Smooth muscle cell (in vitro differentiated cells): ENCODE measurements at regions not wholly inside any gene's neighbourhood (a gene's known extent, or its start where the extent isn't known, plus 50 kb on each side); places are given as distances from the start of the nearest gene placed in this dataset.

Experiments used
- DNase-seq: peaks from one replicate; lab custom pipeline; 2025; ENCODE audit not compliant: unreplicated experiment; lab: John Stamatoyannopoulos, UW
- H2AFZ ChIP-seq: fragments of 200-600 bp; sonication (generic); 2 replicates; pipeline ENCODE4 v1.6.0; 2016; ENCODE audit warnings: antibody characterized with exemption, low read depth, mild to moderate bottlenecking
- H3F3A ChIP-seq: fragments of 200-600 bp; sonication (generic); 2 replicates; pipeline ENCODE4 v1.6.0; 2017; ENCODE audit warnings: antibody characterized with exemption, low read depth
- H3K27ac ChIP-seq: fragments of 200-600 bp; sonication (generic); 2 replicates; pipeline ENCODE4 v1.5.1; 2016; ENCODE audit warnings: low read depth, mild to moderate bottlenecking
- H3K27me3 ChIP-seq: fragments of 200-600 bp; sonication (generic); 2 replicates; pipeline ENCODE4 v1.6.1; 2016; ENCODE audit warnings: low read depth, mild to moderate bottlenecking
- H3K36me3 ChIP-seq: fragments of 200-600 bp; sonication (generic); 2 replicates; pipeline ENCODE4 v1.5.1; 2016; ENCODE audit warnings: low read depth
- H3K4me1 ChIP-seq: fragments of 200-600 bp; sonication (generic); 2 replicates; pipeline ENCODE4 v1.5.1; 2016; ENCODE audit warnings: low read depth
- H3K4me2 ChIP-seq: fragments of 200-600 bp; sonication (generic); 2 replicates; pipeline ENCODE4 v1.6.0; 2016; ENCODE audit warnings: mild to moderate bottlenecking
- H3K4me3 ChIP-seq: fragments of 200-600 bp; sonication (generic); 2 replicates; pipeline ENCODE4 v1.5.1; 2016; ENCODE audit warnings: mild to moderate bottlenecking
- H3K79me2 ChIP-seq: fragments of 200-600 bp; sonication (generic); 2 replicates; pipeline ENCODE4 v1.6.0; 2016; ENCODE audit warnings: low read depth, mild to moderate bottlenecking
- H3K9ac ChIP-seq: fragments of 200-600 bp; sonication (generic); 2 replicates; pipeline ENCODE4 v1.6.0; 2016; ENCODE audit warnings: low read depth
- H3K9me3 ChIP-seq: fragments of 200-600 bp; sonication (generic); replicated peaks from 2 replicates; pipeline ENCODE4 v1.5.1; 2016; ENCODE audit warnings: low read depth
- H4K20me1 ChIP-seq: fragments of 200-600 bp; sonication (generic); 2 replicates; pipeline ENCODE4 v1.6.0; 2016; ENCODE audit warnings: low read depth
- WGBS: methylation state at CpG from one replicate; pipeline ENCODE4 v1.1.7; 2016; ENCODE audit warnings: low lambda C conversion rate; 5-methylcytosine and 5-hydroxymethylcytosine counted together
- TF ChIP-seq, protein P1 (sequence below): fragments of 200-600 bp; sonication (generic); IDR thresholded peaks from 2 replicates; pipeline ENCODE4 v1.5.1; 2017; ENCODE audit warnings: borderline replicate concordance, mild to moderate bottlenecking, antibody characterized with exemption; ENCODE audit not compliant: insufficient read depth, poor library complexity, severe bottlenecking

- H3K4me1 ChIP-seq: peaks cover 7% of the 10 kb centered on the region
- no peak overlapping the region for H3K4me2 ChIP-seq
- no peak overlapping the region for H3K27ac ChIP-seq
- no peaks in the 10 kb centered on the region for H3K79me2 ChIP-seq
- H3K27me3 ChIP-seq: no peaks in the 10 kb centered on the region
- H3K36me3 ChIP-seq: no peaks in the 10 kb centered on the region
- H3F3A ChIP-seq: no peaks in the 10 kb centered on the region
- TF ChIP-seq, protein P1, sequence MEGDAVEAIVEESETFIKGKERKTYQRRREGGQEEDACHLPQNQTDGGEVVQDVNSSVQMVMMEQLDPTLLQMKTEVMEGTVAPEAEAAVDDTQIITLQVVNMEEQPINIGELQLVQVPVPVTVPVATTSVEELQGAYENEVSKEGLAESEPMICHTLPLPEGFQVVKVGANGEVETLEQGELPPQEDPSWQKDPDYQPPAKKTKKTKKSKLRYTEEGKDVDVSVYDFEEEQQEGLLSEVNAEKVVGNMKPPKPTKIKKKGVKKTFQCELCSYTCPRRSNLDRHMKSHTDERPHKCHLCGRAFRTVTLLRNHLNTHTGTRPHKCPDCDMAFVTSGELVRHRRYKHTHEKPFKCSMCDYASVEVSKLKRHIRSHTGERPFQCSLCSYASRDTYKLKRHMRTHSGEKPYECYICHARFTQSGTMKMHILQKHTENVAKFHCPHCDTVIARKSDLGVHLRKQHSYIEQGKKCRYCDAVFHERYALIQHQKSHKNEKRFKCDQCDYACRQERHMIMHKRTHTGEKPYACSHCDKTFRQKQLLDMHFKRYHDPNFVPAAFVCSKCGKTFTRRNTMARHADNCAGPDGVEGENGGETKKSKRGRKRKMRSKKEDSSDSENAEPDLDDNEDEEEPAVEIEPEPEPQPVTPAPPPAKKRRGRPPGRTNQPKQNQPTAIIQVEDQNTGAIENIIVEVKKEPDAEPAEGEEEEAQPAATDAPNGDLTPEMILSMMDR: no peak
- H3K9ac ChIP-seq: no peak overlapping the region
- H3K9me3 ChIP-seq: no peaks in the 10 kb centered on the region
- no peak overlapping the region for H2AFZ ChIP-seq
- H3K4me3 ChIP-seq: no peak overlapping the region
- WGBS: 41% methylated on average over 13 of the region's 14 CpGs
- H4K20me1 ChIP-seq: no peaks in the 10 kb centered on the region
- no peak for DNase-seq
These were observed 179.0 kb upstream of the NECTIN1 start for GRCh38 chr11:119907878-119908572.

DNA sequence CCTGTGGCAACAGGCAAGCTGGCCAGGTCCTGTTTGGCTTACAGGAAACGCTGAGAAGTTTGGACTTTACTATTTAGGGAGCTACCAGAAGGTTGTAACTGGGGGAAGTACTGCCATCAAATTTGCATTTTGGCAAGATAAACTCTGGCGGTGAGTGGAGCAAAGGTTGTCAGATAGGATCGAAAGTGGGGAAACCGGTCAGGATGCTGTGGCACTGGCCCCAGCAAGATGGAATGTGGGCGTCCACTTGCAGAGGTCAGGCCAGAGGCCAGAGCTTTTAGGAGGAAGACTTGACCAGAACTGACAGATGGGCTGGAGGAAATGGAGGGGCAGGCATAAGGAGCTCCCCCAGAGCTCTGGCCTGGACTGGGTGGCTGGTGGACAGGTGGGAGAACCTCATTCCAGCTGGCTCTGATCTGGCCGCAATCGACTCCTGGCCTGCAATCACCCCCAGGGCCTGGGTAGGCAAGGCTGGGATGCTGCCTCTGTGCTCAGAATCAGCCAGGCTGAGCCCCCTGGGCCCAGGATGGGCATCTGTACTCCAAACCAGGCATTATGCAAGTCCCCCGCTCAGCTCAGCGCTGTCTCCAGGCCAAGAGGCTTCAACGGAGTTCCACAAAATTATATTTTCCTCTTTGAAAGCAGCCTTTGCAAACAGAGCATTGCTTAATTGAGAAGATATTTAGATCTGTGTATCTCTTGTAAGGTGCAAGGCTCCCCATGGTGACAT lies 178.3 kb upstream of the NECTIN1 start:
- no peak overlapping the region for H2AFZ ChIP-seq
- DNase-seq: no peak
- H3K4me3 ChIP-seq: no peak overlapping the region
- no peaks in the 10 kb centered on the region for H3K9me3 ChIP-seq
- no peaks in the 10 kb centered on the region for H4K20me1 ChIP-seq
- H3K79me2 ChIP-seq: no peaks in the 10 kb centered on the region
- H3K4me1 ChIP-seq: peaks cover 7% of the 10 kb centered on the region
- no peaks in the 10 kb centered on the region for H3F3A ChIP-seq
- H3K36me3 ChIP-seq: no peaks in the 10 kb centered on the region
- no peak overlapping the region for H3K27ac ChIP-seq
- H3K4me2 ChIP-seq: no peak overlapping the region
- no peaks in the 10 kb centered on the region for H3K27me3 ChIP-seq
- TF ChIP-seq, protein P1: no peak
- no peak overlapping the region for H3K9ac ChIP-seq
- 68% methylated on average over 10 of the region's 10 CpGs for WGBS

- Histone ChIP-seq H3K27me3 (no peaks in the 10 kb centered on the region), H3K79me2 (no peaks in the 10 kb centered on the region), H3K4me1 (peaks cover 7% of the 10 kb centered on the region), H2AFZ (no peak overlapping the region), H3K4me3 (no peak overlapping the region), H3F3A (no peaks in the 10 kb centered on the region), H4K20me1 (no peaks in the 10 kb centered on the region), H3K4me2 (no peak overlapping the region), H3K9me3 (no peaks in the 10 kb centered on the region), H3K9ac (no peak overlapping the region), H3K36me3 (no peaks in the 10 kb centered on the region), H3K27ac (no peak overlapping the region)
- WGBS: 87% methylated on average over 8 of the region's 8 CpGs
- TF ChIP-seq, protein P1: no peak
- DNase-seq: no peak
These were observed 177.4 kb upstream of the NECTIN1 start for GRCh38 chr11:119906376-119906775.
